ENCODE measurements at regions not wholly inside any gene's neighbourhood (a gene's known extent, or its start where the extent isn't known, plus 50 kb on each side); places are given as distances from the start of the nearest gene placed in this dataset.

- Mint-ChIP-seq H3K4me1 (ENCODE audit: low read depth) (no peaks in the 10 kb centered on the region), H3K27ac (no peak overlapping the region), H3K27me3 (ENCODE audit: low read depth) (no peaks in the 10 kb centered on the region), H3K4me3 (no peak overlapping the region), H3K9me3 (ENCODE audit: insufficient read depth) (no peaks in the 10 kb centered on the region), H3K36me3 (ENCODE audit: low read depth) (no peaks in the 10 kb centered on the region)
- ChIA-PET CTCF (no interaction called here), POLR2A (no interaction called here)
- DNase-seq: no peak
- ATAC-seq: no peak
These were observed 114.9 kb upstream of the TOM1L1 start for GRCh38 chr17:54785643-54786268.

GRCh38 chr17:54789101-54789880 lies 111.4 kb upstream of the TOM1L1 start:
- Mint-ChIP-seq H3K27ac (no peak overlapping the region), H3K4me1 (ENCODE audit: low read depth) (no peaks in the 10 kb centered on the region), H3K9me3 (ENCODE audit: insufficient read depth) (no peaks in the 10 kb centered on the region), H3K4me3 (no peak overlapping the region), H3K36me3 (ENCODE audit: low read depth) (no peaks in the 10 kb centered on the region), H3K27me3 (ENCODE audit: low read depth) (no peaks in the 10 kb centered on the region)
- ATAC-seq: no peak
- no peak for DNase-seq
- CTCF ChIA-PET: no interaction called here
- POLR2A ChIA-PET: no interaction called here

- Mint-ChIP-seq H3K27ac (no peak overlapping the region), H3K27me3 (ENCODE audit: low read depth) (no peaks in the 10 kb centered on the region), H3K4me1 (ENCODE audit: low read depth) (no peaks in the 10 kb centered on the region), H3K36me3 (ENCODE audit: low read depth) (no peaks in the 10 kb centered on the region), H3K4me3 (no peak overlapping the region), H3K9me3 (ENCODE audit: insufficient read depth) (no peaks in the 10 kb centered on the region)
- ChIA-PET POLR2A (no interaction called here), CTCF (no interaction called here)
- DNase-seq (no peak), ATAC-seq (no peak)
These were observed 107.4 kb upstream of the TOM1L1 start for GRCh38 chr17:54793271-54793670.

- Mint-ChIP-seq H3K4me1 (ENCODE audit: low read depth) (no peaks in the 10 kb centered on the region), H3K27me3 (ENCODE audit: low read depth) (no peaks in the 10 kb centered on the region), H3K9me3 (ENCODE audit: insufficient read depth) (no peaks in the 10 kb centered on the region), H3K4me3 (no peak overlapping the region), H3K27ac (no peak overlapping the region), H3K36me3 (ENCODE audit: low read depth) (no peaks in the 10 kb centered on the region)
- CTCF ChIA-PET: no interaction called here
- no peak for ATAC-seq
- DNase-seq: no peak
- POLR2A ChIA-PET: no interaction called here
These were observed 105.6 kb upstream of the TOM1L1 start for GRCh38 chr17:54795046-54795445.

- POLR2A ChIA-PET: no interaction called here
- Mint-ChIP-seq H3K9me3 (ENCODE audit: insufficient read depth) (no peaks in the 10 kb centered on the region), H3K27me3 (ENCODE audit: low read depth) (no peaks in the 10 kb centered on the region), H3K4me3 (no peak overlapping the region), H3K4me1 (ENCODE audit: low read depth) (no peaks in the 10 kb centered on the region), H3K36me3 (ENCODE audit: low read depth) (no peaks in the 10 kb centered on the region), H3K27ac (no peak overlapping the region)
- DNase-seq (no peak), ATAC-seq (no peak)
- CTCF ChIA-PET: no interaction called here
These were observed 93.3 kb upstream of the TOM1L1 start for GRCh38 chr17:54807331-54807730.

- CTCF ChIA-PET: no interaction called here
These were observed 86.8 kb upstream of the TOM1L1 start for GRCh38 chr17:54813896-54814295.

GRCh38 chr17:54814371-54814770 lies 86.3 kb upstream of the TOM1L1 start:
- Mint-ChIP-seq H3K27ac (no peak overlapping the region), H3K9me3 (ENCODE audit: insufficient read depth) (no peaks in the 10 kb centered on the region), H3K4me3 (no peak overlapping the region), H3K27me3 (ENCODE audit: low read depth) (peaks cover 3% of the 10 kb centered on the region), H3K4me1 (ENCODE audit: low read depth) (no peaks in the 10 kb centered on the region), H3K36me3 (ENCODE audit: low read depth) (no peaks in the 10 kb centered on the region)
- DNase-seq: no peak
- ChIA-PET POLR2A (no interaction called here), CTCF (no interaction called here)
- no peak for ATAC-seq

More at GRCh38 chr17:54813896-54814295, 86.8 kb upstream of the TOM1L1 start:
- DNase-seq: no peak
- no peaks in the 10 kb centered on the region for H3K9me3 Mint-ChIP-seq (ENCODE audit: insufficient read depth)
- no peak overlapping the region for H3K4me3 Mint-ChIP-seq
- no peak overlapping the region for H3K27ac Mint-ChIP-seq
- no peaks in the 10 kb centered on the region for H3K4me1 Mint-ChIP-seq (ENCODE audit: low read depth)
- POLR2A ChIA-PET: no interaction called here
- H3K27me3 Mint-ChIP-seq (ENCODE audit: low read depth): peaks cover 3% of the 10 kb centered on the region
- no peak for ATAC-seq
- H3K36me3 Mint-ChIP-seq (ENCODE audit: low read depth): no peaks in the 10 kb centered on the region

GRCh38 chr17:54834086-54834485 lies 66.6 kb upstream of the TOM1L1 start:
- no peaks in the 10 kb centered on the region for H3K27me3 Mint-ChIP-seq (ENCODE audit: low read depth)
- ATAC-seq: no peak
- no peak for DNase-seq
- no peak overlapping the region for H3K4me3 Mint-ChIP-seq
- H3K4me1 Mint-ChIP-seq (ENCODE audit: low read depth): no peaks in the 10 kb centered on the region
- ChIA-PET CTCF (no interaction called here), POLR2A (no interaction called here)
- no peaks in the 10 kb centered on the region for H3K36me3 Mint-ChIP-seq (ENCODE audit: low read depth)
- H3K27ac Mint-ChIP-seq: no peak overlapping the region
- H3K9me3 Mint-ChIP-seq (ENCODE audit: insufficient read depth): no peaks in the 10 kb centered on the region

- DNase-seq (no peak), ATAC-seq (no peak)
- H3K27me3 Mint-ChIP-seq (ENCODE audit: low read depth): no peaks in the 10 kb centered on the region
- ChIA-PET CTCF (no interaction called here), POLR2A (no interaction called here)
- H3K4me1 Mint-ChIP-seq (ENCODE audit: low read depth): no peaks in the 10 kb centered on the region
- H3K9me3 Mint-ChIP-seq (ENCODE audit: insufficient read depth): no peaks in the 10 kb centered on the region
- no peaks in the 10 kb centered on the region for H3K36me3 Mint-ChIP-seq (ENCODE audit: low read depth)
- H3K4me3 Mint-ChIP-seq: no peak overlapping the region
- no peak overlapping the region for H3K27ac Mint-ChIP-seq
These were observed 65.6 kb upstream of the TOM1L1 start for GRCh38 chr17:54835015-54835414.

GRCh38 chr17:54836723-54837462 lies 63.8 kb upstream of the TOM1L1 start:
- ChIA-PET CTCF (no interaction called here), POLR2A (no interaction called here)
- H3K4me3 Mint-ChIP-seq: no peak overlapping the region
- no peaks in the 10 kb centered on the region for H3K4me1 Mint-ChIP-seq (ENCODE audit: low read depth)
- no peaks in the 10 kb centered on the region for H3K27me3 Mint-ChIP-seq (ENCODE audit: low read depth)
- H3K9me3 Mint-ChIP-seq (ENCODE audit: insufficient read depth): no peaks in the 10 kb centered on the region
- H3K27ac Mint-ChIP-seq: no peak overlapping the region
- H3K36me3 Mint-ChIP-seq (ENCODE audit: low read depth): no peaks in the 10 kb centered on the region
- no peak for DNase-seq
- ATAC-seq: no peak

- ATAC-seq (no peak), DNase-seq (no peak)
- Mint-ChIP-seq H3K4me3 (no peak overlapping the region), H3K36me3 (ENCODE audit: low read depth) (no peaks in the 10 kb centered on the region), H3K9me3 (ENCODE audit: insufficient read depth) (no peaks in the 10 kb centered on the region), H3K27me3 (ENCODE audit: low read depth) (no peaks in the 10 kb centered on the region), H3K27ac (no peak overlapping the region), H3K4me1 (ENCODE audit: low read depth) (no peaks in the 10 kb centered on the region)
- ChIA-PET CTCF (no interaction called here), POLR2A (no interaction called here)
These were observed 61.8 kb upstream of the TOM1L1 start for GRCh38 chr17:54838651-54839421.

GRCh38 chr17:54839447-54839846 lies 61.2 kb upstream of the TOM1L1 start:
- Mint-ChIP-seq H3K36me3 (ENCODE audit: low read depth) (no peaks in the 10 kb centered on the region), H3K27ac (no peak overlapping the region), H3K4me3 (no peak overlapping the region), H3K4me1 (ENCODE audit: low read depth) (no peaks in the 10 kb centered on the region), H3K27me3 (ENCODE audit: low read depth) (no peaks in the 10 kb centered on the region), H3K9me3 (ENCODE audit: insufficient read depth) (no peaks in the 10 kb centered on the region)
- CTCF ChIA-PET: no interaction called here
- DNase-seq: no peak
- POLR2A ChIA-PET: no interaction called here
- no peak for ATAC-seq
